ENCODE measurements at regions not wholly inside any gene's neighbourhood (a gene's known extent, or its start where the extent isn't known, plus 50 kb on each side); places are given as distances from the start of the nearest gene placed in this dataset.

DNA sequence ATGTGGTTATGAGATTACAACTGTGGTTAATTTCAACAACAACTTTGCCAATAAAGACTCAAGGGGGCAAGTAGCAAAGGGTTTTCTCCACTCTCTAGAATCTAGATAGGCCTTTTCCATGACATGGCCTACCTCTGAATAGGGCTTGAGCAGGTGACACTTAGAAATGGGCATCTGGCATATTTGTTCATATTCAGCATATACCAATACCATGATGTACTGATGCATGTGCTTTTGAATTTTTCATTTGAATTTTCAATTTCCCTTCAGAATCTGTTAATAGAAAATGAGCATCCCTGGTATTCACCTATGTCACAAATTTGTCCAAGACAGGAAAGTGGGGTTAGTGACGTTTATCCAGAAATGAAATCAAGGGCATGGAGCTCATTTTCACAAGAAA is 757.5 kb upstream of the NRSN1 start:
- Histone ChIP-seq H3K4me1 (no peaks in the 10 kb centered on the region), H3K36me3 (replicated peaks in 1 of 2; ENCODE audit: insufficient read depth in 1 of 2, low read depth in 2 of 2) (no peaks in the 10 kb centered on the region), H3K27ac (no peak overlapping the region), H3K27me3 (no peaks in the 10 kb centered on the region), H3K4me3 (no peak overlapping the region), H3K9me3 (no peaks in the 10 kb centered on the region)
- DNase-seq, result no peak
- WGBS, 2 donors, result 46 to 58% methylated on average over 1 of the region's 1 CpG
- TF ChIP-seq POLR2A (IDR thresholded peaks at IDR 0.05), result no peak
- TF ChIP-seq, protein P1, sequence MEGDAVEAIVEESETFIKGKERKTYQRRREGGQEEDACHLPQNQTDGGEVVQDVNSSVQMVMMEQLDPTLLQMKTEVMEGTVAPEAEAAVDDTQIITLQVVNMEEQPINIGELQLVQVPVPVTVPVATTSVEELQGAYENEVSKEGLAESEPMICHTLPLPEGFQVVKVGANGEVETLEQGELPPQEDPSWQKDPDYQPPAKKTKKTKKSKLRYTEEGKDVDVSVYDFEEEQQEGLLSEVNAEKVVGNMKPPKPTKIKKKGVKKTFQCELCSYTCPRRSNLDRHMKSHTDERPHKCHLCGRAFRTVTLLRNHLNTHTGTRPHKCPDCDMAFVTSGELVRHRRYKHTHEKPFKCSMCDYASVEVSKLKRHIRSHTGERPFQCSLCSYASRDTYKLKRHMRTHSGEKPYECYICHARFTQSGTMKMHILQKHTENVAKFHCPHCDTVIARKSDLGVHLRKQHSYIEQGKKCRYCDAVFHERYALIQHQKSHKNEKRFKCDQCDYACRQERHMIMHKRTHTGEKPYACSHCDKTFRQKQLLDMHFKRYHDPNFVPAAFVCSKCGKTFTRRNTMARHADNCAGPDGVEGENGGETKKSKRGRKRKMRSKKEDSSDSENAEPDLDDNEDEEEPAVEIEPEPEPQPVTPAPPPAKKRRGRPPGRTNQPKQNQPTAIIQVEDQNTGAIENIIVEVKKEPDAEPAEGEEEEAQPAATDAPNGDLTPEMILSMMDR (IDR thresholded peaks at IDR 0.05), result no peak
- intact Hi-C loops (cut with DNase I), result no loop called here
- no peak for ATAC-seq

DNA sequence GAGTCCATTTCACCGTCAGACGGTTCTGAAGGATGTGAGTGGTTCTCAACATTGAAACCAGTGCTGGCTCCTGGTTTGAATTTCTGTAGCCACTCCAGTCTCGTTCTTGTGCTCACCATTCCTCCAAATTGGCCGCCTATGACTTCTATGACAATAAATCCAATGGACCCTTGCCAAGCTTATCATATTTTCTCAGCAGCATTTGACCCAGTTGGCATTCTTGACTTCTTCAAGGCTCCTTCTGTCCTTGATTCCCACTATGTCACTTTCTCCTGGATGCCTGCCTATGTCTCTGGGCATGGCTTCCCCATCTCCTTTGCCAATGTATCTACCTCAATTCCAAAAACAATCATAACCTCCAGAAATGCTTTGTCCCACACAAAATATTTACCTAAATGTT is 756.0 kb upstream of the NRSN1 start:
- no peak overlapping the region for H3K4me3 ChIP-seq
- ATAC-seq, result no peak
- H3K4me1 ChIP-seq, result no peaks in the 10 kb centered on the region
- H3K9me3 ChIP-seq, result no peaks in the 10 kb centered on the region
- no peak for DNase-seq
- H3K27ac ChIP-seq, result no peak overlapping the region
- intact Hi-C loops (cut with DNase I), result no loop called here
- no peak for TF ChIP-seq POLR2A (IDR thresholded peaks at IDR 0.05)
- TF ChIP-seq, protein P1 (IDR thresholded peaks at IDR 0.05), result no peak
- H3K27me3 ChIP-seq, result no peaks in the 10 kb centered on the region
- no peaks in the 10 kb centered on the region for H3K36me3 ChIP-seq (replicated peaks in 1 of 2; ENCODE audit: insufficient read depth in 1 of 2, low read depth in 2 of 2)
- 64 to 83% methylated on average over 4 of the region's 4 CpGs for WGBS, 2 donors

DNA sequence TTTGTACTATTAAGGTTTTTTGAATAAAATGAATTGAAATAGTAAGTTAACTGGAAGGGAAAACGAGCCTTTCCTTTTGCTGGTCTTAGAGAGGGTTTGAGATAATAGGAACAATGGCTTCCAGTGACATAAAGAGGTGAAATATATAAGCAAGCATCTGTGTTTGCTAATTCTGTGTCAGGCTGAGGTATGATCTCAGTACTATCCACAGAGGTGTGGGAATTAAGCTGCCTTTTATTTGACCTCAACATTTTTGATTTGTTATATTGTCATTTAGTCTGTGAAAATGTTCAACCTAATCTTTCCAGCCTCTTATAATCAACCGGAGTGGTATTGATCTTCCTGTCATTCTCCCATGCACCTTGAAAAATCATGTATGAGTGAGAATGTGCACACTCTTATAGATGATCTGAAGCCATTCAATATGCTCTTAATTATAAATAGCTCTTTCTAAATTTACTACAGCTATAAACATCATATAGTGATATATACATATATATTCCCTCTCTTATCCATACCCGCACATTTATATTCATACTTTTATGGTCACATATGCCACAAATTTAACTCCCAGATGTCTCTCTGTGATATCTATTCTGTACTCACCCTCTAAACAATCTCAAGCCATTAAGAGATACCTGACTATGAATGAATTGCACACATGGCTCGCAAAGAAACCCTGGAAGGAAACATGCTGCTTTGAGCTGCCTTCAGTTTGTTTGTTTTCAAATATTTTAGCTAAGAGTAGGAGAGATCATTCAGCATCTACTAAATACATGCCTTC is 754.7 kb upstream of the NRSN1 start:
- H3K27ac ChIP-seq, result no peak overlapping the region
- WGBS, 2 donors, result 17 to 26% methylated on average over 4 of the region's 4 CpGs
- DNase-seq, result no peak
- no peak for ATAC-seq
- H3K4me3 ChIP-seq, result no peak overlapping the region
- no peaks in the 10 kb centered on the region for H3K4me1 ChIP-seq
- TF ChIP-seq, protein P1 (IDR thresholded peaks at IDR 0.05), result no peak
- TF ChIP-seq POLR2A (IDR thresholded peaks at IDR 0.05), result no peak
- no peaks in the 10 kb centered on the region for H3K36me3 ChIP-seq (replicated peaks in 1 of 2; ENCODE audit: insufficient read depth in 1 of 2, low read depth in 2 of 2)
- no peaks in the 10 kb centered on the region for H3K27me3 ChIP-seq
- intact Hi-C loops (cut with DNase I), result no loop called here
- H3K9me3 ChIP-seq, result no peaks in the 10 kb centered on the region

DNA sequence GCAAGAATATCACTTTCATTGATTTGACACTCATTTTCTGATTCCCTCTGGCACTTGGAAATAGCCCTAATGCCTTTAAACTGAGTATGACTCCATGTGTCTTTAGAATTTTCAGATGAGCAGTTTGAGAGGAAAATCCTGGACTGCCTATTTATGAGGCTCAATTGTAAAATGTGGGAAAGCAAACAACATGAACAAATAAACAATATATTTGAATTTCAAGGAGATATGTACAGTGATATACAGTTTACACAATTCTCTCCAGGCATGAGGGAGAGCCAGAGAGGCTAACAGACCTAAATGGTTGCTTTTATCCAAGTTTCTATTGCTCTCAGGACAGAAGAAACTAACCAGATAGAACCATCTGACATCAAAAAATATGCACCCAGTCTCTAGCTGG is 748.2 kb upstream of the NRSN1 start:
- no peaks in the 10 kb centered on the region for H3K36me3 ChIP-seq (replicated peaks in 1 of 2; ENCODE audit: insufficient read depth in 1 of 2, low read depth in 2 of 2)
- TF ChIP-seq, protein P1 (IDR thresholded peaks at IDR 0.05), result no peak
- TF ChIP-seq POLR2A (IDR thresholded peaks at IDR 0.05), result no peak
- H3K9me3 ChIP-seq, result no peaks in the 10 kb centered on the region
- H3K27ac ChIP-seq, result no peak overlapping the region
- ATAC-seq, result no peak
- no peak for DNase-seq
- no peaks in the 10 kb centered on the region for H3K4me1 ChIP-seq
- H3K4me3 ChIP-seq, result no peak overlapping the region
- no peaks in the 10 kb centered on the region for H3K27me3 ChIP-seq
- intact Hi-C loops (cut with DNase I), result no loop called here

DNA sequence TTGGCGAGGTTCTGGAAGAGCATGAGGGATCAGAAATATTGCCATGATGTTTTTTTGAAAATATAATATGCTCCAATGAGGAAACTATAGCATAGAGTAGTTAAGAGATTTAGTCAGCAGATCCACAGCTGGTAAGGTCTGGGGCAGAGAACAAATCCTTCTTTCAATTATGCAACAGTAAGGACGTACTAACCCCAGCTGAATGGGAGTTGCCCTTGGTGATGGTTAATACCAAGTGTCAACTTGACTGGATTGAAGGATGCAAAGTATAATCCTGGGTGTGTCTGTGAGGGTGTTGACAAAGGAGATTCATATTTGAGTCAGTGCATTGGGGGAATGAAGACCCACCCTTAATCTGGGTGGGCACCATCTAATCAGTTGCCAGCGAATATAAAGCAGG is 745.5 kb upstream of the NRSN1 start:
- H3K27ac ChIP-seq, result no peak overlapping the region
- intact Hi-C loops (cut with DNase I), result no loop called here
- no peak overlapping the region for H3K4me3 ChIP-seq
- H3K9me3 ChIP-seq, result no peaks in the 10 kb centered on the region
- DNase-seq (no peak), ATAC-seq (no peak)
- TF ChIP-seq, protein P1 (IDR thresholded peaks at IDR 0.05), result no peak
- TF ChIP-seq POLR2A (IDR thresholded peaks at IDR 0.05), result no peak
- no peaks in the 10 kb centered on the region for H3K27me3 ChIP-seq
- H3K4me1 ChIP-seq, result no peaks in the 10 kb centered on the region
- 54 to 64% methylated on average over 3 of the region's 3 CpGs for WGBS, 2 donors
- H3K36me3 ChIP-seq (replicated peaks in 1 of 2; ENCODE audit: insufficient read depth in 1 of 2, low read depth in 2 of 2), result no peaks in the 10 kb centered on the region
